ENCODE measurements at regions not wholly inside any gene's neighbourhood (a gene's known extent, or its start where the extent isn't known, plus 50 kb on each side); places are given as distances from the start of the nearest gene placed in this dataset.

GRCh38 chr16:88297178-88297720 lies 85.5 kb upstream of the ZNF469 start:
- no peak overlapping the region for H3K4me3 ChIP-seq
- no peaks in the 10 kb centered on the region for H3K36me3 ChIP-seq
- H3K27me3 ChIP-seq, result no peaks in the 10 kb centered on the region
- peaks cover 0 to under 1% (median 0%) of the 10 kb centered on the region in 4 donors for H3K9me3 ChIP-seq
- H3K4me1 ChIP-seq, result peaks cover 0 to 15% (median 0%) of the 10 kb centered on the region in 4 donors
- no peak overlapping the region for H3K27ac ChIP-seq
- TF ChIP-seq, protein P1, sequence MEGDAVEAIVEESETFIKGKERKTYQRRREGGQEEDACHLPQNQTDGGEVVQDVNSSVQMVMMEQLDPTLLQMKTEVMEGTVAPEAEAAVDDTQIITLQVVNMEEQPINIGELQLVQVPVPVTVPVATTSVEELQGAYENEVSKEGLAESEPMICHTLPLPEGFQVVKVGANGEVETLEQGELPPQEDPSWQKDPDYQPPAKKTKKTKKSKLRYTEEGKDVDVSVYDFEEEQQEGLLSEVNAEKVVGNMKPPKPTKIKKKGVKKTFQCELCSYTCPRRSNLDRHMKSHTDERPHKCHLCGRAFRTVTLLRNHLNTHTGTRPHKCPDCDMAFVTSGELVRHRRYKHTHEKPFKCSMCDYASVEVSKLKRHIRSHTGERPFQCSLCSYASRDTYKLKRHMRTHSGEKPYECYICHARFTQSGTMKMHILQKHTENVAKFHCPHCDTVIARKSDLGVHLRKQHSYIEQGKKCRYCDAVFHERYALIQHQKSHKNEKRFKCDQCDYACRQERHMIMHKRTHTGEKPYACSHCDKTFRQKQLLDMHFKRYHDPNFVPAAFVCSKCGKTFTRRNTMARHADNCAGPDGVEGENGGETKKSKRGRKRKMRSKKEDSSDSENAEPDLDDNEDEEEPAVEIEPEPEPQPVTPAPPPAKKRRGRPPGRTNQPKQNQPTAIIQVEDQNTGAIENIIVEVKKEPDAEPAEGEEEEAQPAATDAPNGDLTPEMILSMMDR (IDR thresholded peaks at IDR 0.05), result no peak
- TF ChIP-seq POLR2A (IDR thresholded peaks at IDR 0.05) (no peak), EP300 (IDR thresholded peaks at IDR 0.05) (no peak)
- WGBS, 2 donors, result 84 to 87% methylated on average over 22 of the region's 22 CpGs
- no peak for DNase-seq (ENCODE audit: low spot score in 2 of 2)

GRCh38 chr16:88298181-88298832 lies 84.5 kb upstream of the ZNF469 start:
- Histone ChIP-seq H3K27me3 (no peaks in the 10 kb centered on the region), H3K4me3 (no peak overlapping the region), H3K9me3 (peaks cover 0 to 11% (median 0%) of the 10 kb centered on the region in 4 donors), H3K4me1 (peaks cover 0 to 15% (median 0%) of the 10 kb centered on the region in 4 donors), H3K27ac (no peak overlapping the region), H3K36me3 (no peaks in the 10 kb centered on the region)
- TF ChIP-seq, protein P1 (IDR thresholded peaks at IDR 0.05), result no peak
- no peak for TF ChIP-seq POLR2A (IDR thresholded peaks at IDR 0.05)
- TF ChIP-seq EP300 (IDR thresholded peaks at IDR 0.05), result no peak
- no peak for DNase-seq (ENCODE audit: low spot score in 2 of 2)
- 36 to 42% methylated on average over 15 to 16 of the region's 16 CpGs for WGBS, 2 donors

GRCh38 chr16:88298833-88299745 lies 83.7 kb upstream of the ZNF469 start:
- H3K27me3 ChIP-seq, result no peaks in the 10 kb centered on the region
- H3K4me1 ChIP-seq, result peaks cover 0 to 20% (median 0%) of the 10 kb centered on the region in 4 donors
- no peak for DNase-seq (ENCODE audit: low spot score in 2 of 2)
- WGBS, 2 donors, result 65 to 75% methylated on average over 13 to 14 of the region's 14 CpGs
- H3K4me3 ChIP-seq, result no peak overlapping the region
- H3K27ac ChIP-seq, result no peak overlapping the region
- no peak for TF ChIP-seq POLR2A (IDR thresholded peaks at IDR 0.05)
- TF ChIP-seq, protein P1 (IDR thresholded peaks at IDR 0.05), result no peak
- TF ChIP-seq EP300 (IDR thresholded peaks at IDR 0.05), result no peak
- peaks cover 0 to 17% (median 0%) of the 10 kb centered on the region in 4 donors for H3K9me3 ChIP-seq
- H3K36me3 ChIP-seq, result no peaks in the 10 kb centered on the region

DNA sequence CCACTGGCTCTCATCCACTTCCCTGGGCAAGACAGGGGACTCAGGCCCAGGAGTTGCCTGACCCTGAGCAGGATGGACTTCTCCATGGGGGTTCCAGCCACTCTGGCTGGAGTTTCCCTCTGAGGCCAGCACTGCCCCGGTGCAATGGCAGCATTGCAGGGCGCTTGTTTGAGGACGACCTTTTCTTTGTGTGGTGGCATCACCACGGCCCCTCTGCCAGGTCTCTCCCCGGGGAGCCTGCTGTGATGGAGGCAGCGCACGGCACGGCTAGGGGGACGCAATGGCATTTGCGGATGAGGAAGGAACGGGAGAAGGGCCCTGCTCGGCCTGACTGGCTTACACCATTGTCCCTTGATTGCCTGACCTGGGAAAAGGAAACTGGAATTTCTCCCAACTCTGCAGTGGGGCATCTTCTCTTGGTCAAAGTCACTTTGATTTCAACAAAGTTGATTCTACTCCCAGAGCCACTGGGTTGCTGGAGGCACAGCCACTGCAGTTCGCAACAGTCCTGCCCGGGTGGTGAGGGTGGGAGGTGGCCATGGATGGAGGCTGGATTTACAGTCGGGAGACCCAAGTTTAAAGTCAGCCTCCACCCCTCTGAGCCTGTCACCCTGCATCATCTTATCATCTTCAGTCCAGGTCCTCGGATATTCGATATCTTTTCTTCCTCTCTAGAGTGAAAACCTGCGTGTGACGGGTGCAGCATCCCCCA lies 82.9 kb upstream of the ZNF469 start:
- 81 to 85% methylated on average over 19 of the region's 19 CpGs for WGBS, 2 donors
- H3K9me3 ChIP-seq, result peaks cover 0 to 17% (median 0%) of the 10 kb centered on the region in 4 donors
- H3K27ac ChIP-seq, result no peak overlapping the region
- no peaks in the 10 kb centered on the region for H3K36me3 ChIP-seq
- no peak overlapping the region for H3K4me3 ChIP-seq
- no peak for DNase-seq (ENCODE audit: low spot score in 2 of 2)
- TF ChIP-seq EP300 (IDR thresholded peaks at IDR 0.05) (no peak), POLR2A (IDR thresholded peaks at IDR 0.05) (no peak)
- TF ChIP-seq, protein P1 (IDR thresholded peaks at IDR 0.05), result no peak
- H3K4me1 ChIP-seq, result peaks cover 0 to 28% (median 0%) of the 10 kb centered on the region in 4 donors
- no peaks in the 10 kb centered on the region for H3K27me3 ChIP-seq
